ENCODE measurements at regions not wholly inside any gene's neighbourhood (a gene's known extent, or its start where the extent isn't known, plus 50 kb on each side); places are given as distances from the start of the nearest gene placed in this dataset.

DNA sequence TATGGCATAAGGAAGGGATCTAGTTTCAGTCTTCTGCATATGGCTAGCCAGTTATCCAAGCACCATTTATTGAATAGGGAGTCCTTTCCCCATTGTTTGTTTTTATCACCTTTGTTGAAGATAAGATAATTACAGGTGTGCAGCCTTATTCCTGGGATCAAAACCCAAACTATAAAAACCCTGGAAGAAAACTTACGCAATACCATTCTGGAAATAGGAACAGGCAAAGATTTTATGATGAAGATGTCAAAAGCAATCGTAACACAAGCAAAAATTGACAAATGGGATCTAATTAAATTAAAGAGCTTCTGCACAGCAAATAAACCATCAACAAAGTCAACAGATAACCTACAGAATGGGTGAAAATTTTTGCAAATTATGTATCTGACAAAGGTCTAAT is 128.5 kb upstream of the DCN start:
- DNase-seq (ENCODE audit: low spot score) = no peak

- no peak for DNase-seq (ENCODE audit: low spot score)
These were observed 126.8 kb upstream of the DCN start for GRCh38 chr12:91309450-91309849.

DNA sequence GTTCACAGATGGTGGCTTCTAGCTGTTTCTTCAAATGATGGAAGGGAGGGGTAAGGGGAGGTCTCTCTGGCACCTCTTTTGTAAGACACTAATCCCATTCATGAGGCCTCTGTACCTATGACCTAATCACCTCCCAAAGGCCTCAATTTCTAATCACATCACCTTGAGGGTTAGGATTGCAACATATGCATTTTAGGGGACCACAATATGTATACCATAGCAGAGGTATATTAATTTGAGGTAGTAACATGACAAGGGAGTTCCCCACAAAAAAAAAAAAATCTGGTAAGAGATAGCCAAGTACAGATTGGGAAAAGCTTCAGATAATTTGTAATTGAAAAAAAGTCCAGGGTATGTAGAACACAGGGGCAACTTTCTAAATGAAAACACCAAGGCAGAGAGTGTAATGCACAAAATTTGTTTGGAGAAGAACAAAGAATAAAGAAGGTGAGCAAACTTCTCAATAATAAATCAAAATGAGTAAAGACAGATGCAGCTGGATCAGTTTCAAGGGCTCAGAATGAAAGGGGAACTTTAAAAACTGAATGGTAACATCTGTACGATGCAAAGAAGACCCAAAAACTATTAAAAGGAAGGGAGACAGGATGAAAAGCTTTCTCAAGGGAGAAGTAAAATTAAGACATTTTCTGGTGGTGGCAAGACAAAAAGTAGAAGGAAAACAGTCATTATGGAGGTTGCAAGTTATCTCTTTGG is 125.5 kb upstream of the DCN start:
- DNase-seq (ENCODE audit: low spot score) = no peak

GRCh38 chr12:91290354-91290753 is 107.7 kb upstream of the DCN start:
- DNase-seq (ENCODE audit: low spot score) = no peak

DNA sequence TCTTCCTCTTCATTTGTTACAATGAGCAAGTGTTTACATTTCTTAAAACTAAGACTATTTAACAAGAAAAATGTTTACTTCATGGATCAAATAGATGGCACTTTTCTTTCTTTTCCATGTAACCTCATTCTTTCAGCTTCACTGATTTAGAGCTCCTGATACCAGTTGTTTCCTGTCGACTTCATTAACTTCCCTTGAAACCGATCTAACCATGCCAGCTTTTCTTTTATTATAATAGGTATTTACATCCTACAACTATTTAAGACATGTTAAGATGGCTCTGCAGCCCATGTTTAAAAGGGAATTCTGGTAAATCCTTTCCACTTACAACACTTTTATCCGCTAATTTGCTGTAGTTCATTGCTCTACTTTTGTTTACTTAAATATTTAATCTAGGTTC is 107.3 kb upstream of the DCN start:
- DNase-seq (ENCODE audit: low spot score) = no peak

- no peak for DNase-seq (ENCODE audit: low spot score)
These were observed 106.5 kb upstream of the DCN start for GRCh38 chr12:91289072-91289471.

DNA sequence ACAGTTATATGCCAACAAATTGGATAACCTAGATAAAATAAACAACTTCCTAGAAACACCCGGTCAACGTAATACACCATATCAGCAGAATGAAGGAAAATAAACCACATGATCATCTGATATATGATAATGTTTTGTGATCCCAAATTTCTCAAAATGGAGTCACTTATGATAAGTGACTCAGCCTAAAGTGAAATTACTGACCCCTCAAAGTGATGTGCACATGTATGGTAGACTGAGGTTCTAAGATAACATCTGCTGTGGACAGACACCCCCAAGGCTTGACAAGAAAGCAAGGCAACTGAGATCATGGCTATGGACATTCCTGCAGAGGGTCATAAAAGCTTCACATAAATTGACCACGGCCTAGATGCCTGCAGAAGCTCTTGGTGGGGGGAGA is 105.1 kb upstream of the DCN start:
- DNase-seq (ENCODE audit: low spot score) = no peak

DNA sequence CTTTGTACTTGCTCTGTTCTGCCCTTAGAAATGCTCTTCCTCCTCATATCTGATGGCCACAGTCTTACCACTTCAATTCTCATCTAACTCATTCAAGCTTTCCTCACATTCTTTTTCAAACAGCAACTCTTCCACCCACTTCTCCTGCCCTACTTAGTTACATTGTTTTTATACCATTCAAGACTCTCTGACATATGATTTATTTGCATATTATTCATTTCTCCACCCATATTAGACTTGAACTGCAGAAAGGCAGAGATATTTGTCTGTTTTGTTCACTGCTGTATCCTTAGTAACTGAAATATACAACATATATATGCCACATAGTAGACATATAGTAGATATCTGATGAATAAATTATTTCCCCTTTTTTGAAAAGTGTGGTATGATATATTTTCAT is 95.5 kb upstream of the DCN start:
- no peak for DNase-seq (ENCODE audit: low spot score)

DNA sequence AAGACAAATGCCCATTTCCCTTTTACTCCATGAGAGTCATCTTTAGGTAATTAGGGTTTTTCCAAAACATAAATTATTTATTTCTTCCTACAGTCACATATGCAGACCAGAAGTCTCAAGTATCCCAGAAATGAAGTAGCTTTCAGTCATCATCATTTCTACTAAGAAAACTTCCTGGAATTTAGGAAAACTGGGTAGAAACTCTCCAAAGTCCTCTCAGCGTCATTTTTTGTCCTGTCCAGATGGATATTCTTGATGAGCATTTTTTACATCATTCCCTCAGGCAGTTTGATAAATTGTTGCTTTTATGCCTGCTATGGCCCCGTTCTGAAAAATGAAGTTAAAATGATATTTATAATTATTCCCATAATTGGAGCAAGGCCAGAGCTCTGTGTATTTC is 93.9 kb upstream of the DCN start:
- DNase-seq (ENCODE audit: low spot score) = no peak

- DNase-seq (ENCODE audit: low spot score) = no peak
These were observed 92.7 kb upstream of the DCN start for GRCh38 chr12:91275321-91275720.

- no peak for DNase-seq (ENCODE audit: low spot score)
These were observed 92.3 kb upstream of the DCN start for GRCh38 chr12:91274916-91275315.

GRCh38 chr12:91273560-91273959 is 90.9 kb upstream of the DCN start:
- DNase-seq (ENCODE audit: low spot score) = no peak

- no peak for DNase-seq (ENCODE audit: low spot score)
These were observed 89.9 kb upstream of the DCN start for GRCh38 chr12:91272461-91273063.

- no peak for DNase-seq (ENCODE audit: low spot score)
These were observed 88.6 kb upstream of the DCN start for GRCh38 chr12:91271185-91271584.

GRCh38 chr12:91267039-91267438 is 84.4 kb upstream of the DCN start:
- no peak for DNase-seq (ENCODE audit: low spot score)

DNA sequence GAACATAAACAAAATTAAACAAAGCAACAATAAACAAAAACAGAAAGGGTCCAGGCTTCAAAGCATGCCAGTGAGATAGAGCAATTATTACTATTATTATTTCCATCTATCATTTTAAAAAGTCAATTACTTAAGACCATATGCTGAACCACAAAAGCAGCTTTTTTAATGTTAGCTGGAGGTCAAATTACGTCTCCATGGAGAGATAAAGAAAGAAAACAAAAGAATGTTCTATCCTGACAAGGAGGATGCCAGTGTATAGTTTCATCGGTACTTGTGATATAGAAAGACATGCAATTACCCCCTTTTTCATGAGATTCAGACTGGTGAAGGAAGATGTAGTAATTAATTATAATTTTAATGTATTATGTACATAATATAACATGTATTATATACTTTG is 81.6 kb upstream of the DCN start:
- no peak for DNase-seq (ENCODE audit: low spot score)

DNA sequence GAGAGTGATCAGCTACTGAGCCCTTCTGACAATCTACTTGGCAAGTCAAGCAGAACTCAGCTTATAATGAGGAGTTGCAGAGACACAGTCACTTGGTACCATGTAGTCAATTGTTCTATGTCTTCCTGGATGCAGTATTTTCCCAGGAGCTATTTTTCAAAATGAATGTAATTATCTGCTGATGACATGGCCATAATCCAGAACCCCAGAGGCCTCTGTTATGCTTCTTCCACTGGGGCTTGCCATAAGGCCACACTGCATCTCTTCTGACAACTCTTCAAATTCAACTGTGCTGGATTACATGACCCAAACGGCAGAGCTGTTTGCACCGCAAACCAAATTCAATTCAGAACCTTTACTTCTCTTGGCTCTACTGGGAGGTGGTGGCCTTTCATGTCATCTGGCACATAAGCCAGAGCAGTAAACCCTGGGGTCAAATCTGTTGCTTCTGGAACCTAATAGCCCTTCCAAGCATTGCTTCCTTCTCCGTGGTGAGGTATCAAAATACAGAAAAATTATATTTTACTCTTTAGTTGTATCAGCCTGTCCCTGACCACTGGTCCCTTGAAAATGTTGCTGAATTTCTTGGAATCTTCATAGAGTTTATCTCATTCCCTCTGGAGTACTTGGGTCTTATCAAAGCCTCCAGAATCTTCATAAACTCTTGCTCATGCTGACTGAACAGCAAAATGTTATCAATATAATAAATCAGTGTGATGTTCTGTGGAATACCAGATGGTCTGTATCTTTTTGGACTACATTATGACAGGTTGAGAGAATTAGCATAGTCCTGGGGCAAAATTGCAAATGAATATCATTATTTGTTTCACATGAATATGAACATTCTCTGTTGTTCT is 79.4 kb upstream of the DCN start:
- no peak for DNase-seq (ENCODE audit: low spot score)

- no peak for DNase-seq (ENCODE audit: low spot score)
These were observed 73.8 kb upstream of the DCN start for GRCh38 chr12:91256411-91256810.

- DNase-seq (ENCODE audit: low spot score) = no peak
These were observed 69.7 kb upstream of the DCN start for GRCh38 chr12:91252341-91252740.

DNA sequence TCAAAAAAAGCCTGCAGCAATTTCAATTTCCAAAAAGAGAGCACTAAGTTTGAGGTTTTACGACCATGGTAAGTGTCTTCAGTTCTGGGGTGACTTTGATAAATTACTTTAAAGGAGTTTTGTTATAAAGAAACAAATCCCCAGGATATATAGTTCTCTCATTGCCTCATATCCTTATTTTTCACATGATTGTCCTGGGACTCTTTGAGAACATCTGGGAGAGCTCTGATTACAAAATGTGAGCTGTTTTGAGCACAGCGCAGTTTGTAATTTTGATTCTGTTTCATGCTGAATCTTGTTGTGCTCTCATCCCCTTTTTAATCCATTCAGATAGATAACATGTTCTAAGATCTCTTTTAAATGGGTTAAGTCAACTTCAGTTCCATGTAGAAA is 67.7 kb upstream of the DCN start:
- no peak for DNase-seq (ENCODE audit: low spot score)

- DNase-seq (ENCODE audit: low spot score) = no peak
These were observed 67.1 kb upstream of the DCN start for GRCh38 chr12:91249518-91250272.

- DNase-seq (ENCODE audit: low spot score) = no peak
These were observed 66.4 kb upstream of the DCN start for GRCh38 chr12:91249054-91249453.

DNA sequence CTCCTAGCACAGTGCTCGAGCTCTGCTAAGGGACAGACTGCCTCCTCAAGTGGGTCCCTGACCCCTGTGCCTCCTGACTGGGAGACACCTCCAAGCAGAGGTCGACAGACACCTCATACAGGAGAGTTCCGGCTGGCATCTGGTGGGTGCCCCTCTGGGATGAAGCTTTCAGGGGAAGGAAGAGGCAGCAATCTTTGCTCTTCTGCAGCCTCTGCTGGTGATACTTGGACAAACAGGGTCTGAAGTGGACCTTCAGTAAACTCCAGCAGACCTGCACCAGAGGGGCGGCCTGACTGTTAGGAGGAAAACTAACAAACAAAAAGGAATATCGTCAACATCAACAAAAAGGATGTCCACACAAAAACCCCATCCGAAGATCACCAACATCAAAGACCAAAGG is 60.6 kb upstream of the DCN start:
- DNase-seq (ENCODE audit: low spot score) = peak; percentile 3

All from RKO (cell line).